Loucy (cell line): ENCODE measurements at regions not wholly inside any gene's neighbourhood (a gene's known extent, or its start where the extent isn't known, plus 50 kb on each side); places are given as distances from the start of the nearest gene placed in this dataset.
"Not testable (repeated sequence)": the region's sequence is repeated elsewhere in the genome, so short reads cannot be mapped to it uniquely, and the experiment has no call there.

Experiments used
- H2AFZ ChIP-seq: fragments of 200-600 bp; sonication (generic); 2 replicates; pipeline ENCODE4 v1.6.0; 2016; ENCODE audit warnings: antibody characterized with exemption, mild to moderate bottlenecking, low read length, moderate library complexity
- H3F3A ChIP-seq: fragments of 200-600 bp; 2 replicates; pipeline ENCODE4 v1.6.0; 2016; ENCODE audit warnings: antibody characterized with exemption, low read depth, mild to moderate bottlenecking
- H3K27me3 ChIP-seq: fragments of 200-600 bp; sonication (generic); 2 replicates; pipeline ENCODE4 v1.6.1; 2014; ENCODE audit warnings: low read length, mild to moderate bottlenecking; ENCODE audit not compliant: insufficient read depth, poor library complexity, severe bottlenecking
- H3K36me3 ChIP-seq: fragments of 200-600 bp; sonication (generic); 2 replicates; pipeline ENCODE4 v1.6.1; 2016; ENCODE audit warnings: low read length; ENCODE audit not compliant: insufficient read depth
- H3K4me1 ChIP-seq: fragments of 200-600 bp; sonication (generic); 2 replicates; pipeline ENCODE4 v1.5.1; 2014; ENCODE audit warnings: low read length, mild to moderate bottlenecking; ENCODE audit not compliant: insufficient read depth, poor library complexity, severe bottlenecking
- H3K4me2 ChIP-seq: fragments of 200-600 bp; sonication (generic); 2 replicates; pipeline ENCODE4 v1.6.0; 2014; ENCODE audit warnings: antibody characterized with exemption, low read length, low read depth, mild to moderate bottlenecking; ENCODE audit not compliant: poor library complexity, severe bottlenecking
- H3K4me3 ChIP-seq: fragments of 200-600 bp; sonication (generic); 2 replicates; pipeline ENCODE4 v1.5.1; 2014; ENCODE audit warnings: low read length, mild to moderate bottlenecking, mixed read lengths; ENCODE audit not compliant: poor library complexity, severe bottlenecking
- H3K79me2 ChIP-seq: fragments of 200-600 bp; sonication (generic); 2 replicates; pipeline ENCODE4 v1.6.1; 2014; ENCODE audit warnings: low read length; ENCODE audit not compliant: insufficient read depth
- H3K9ac ChIP-seq: fragments of 200-600 bp; sonication (generic); 2 replicates; pipeline ENCODE4 v1.6.0; 2014; ENCODE audit warnings: mild to moderate bottlenecking, low read depth, low read length, moderate library complexity; ENCODE audit not compliant: poor library complexity, severe bottlenecking
- H3K9me2 ChIP-seq: fragments of 200-600 bp; sonication (generic); replicated peaks from 2 replicates; pipeline ENCODE4 v1.6.1; 2016; ENCODE audit warnings: low read depth, low read length, mixed read lengths
- H3K9me3 ChIP-seq: fragments of 200-600 bp; sonication (generic); 2 replicates; pipeline ENCODE4 v1.6.1; 2014; ENCODE audit warnings: mild to moderate bottlenecking, antibody characterized with exemption, low read length, low read depth; ENCODE audit not compliant: insufficient read depth
- H4K20me1 ChIP-seq: fragments of 200-600 bp; sonication (generic); 2 replicates; pipeline ENCODE4 v1.6.0; 2014; ENCODE audit warnings: antibody characterized with exemption, low read length, mild to moderate bottlenecking; ENCODE audit not compliant: insufficient read depth, poor library complexity, severe bottlenecking
- CTCF ChIP-seq: fragments of 200-600 bp; sonication (generic); conservative IDR thresholded peaks from 2 replicates; pipeline ENCODE4 v1.5.1; 2014; ENCODE audit warnings: mild to moderate bottlenecking, antibody characterized with exemption, low read length
- EZH2phosphoT487 ChIP-seq: fragments of 200-600 bp; IDR thresholded peaks from 2 replicates; pipeline ENCODE4 v1.6.1; 2018; ENCODE audit warnings: antibody characterized with exemption, mild to moderate bottlenecking, moderate library complexity, borderline replicate concordance

- no peaks in the 10 kb centered on the region for H3K9me3 ChIP-seq
- H3K9ac ChIP-seq: no peak overlapping the region
- H3F3A ChIP-seq: no peaks in the 10 kb centered on the region
- H3K27me3 ChIP-seq: no peaks in the 10 kb centered on the region
- H3K9me2 ChIP-seq: no peaks in the 10 kb centered on the region
- H3K4me3 ChIP-seq: no peak overlapping the region
- H3K79me2 ChIP-seq: no peaks in the 10 kb centered on the region
- no peak overlapping the region for H2AFZ ChIP-seq
- no peak overlapping the region for H3K4me2 ChIP-seq
- H3K4me1 ChIP-seq: no peaks in the 10 kb centered on the region
- no peaks in the 10 kb centered on the region for H3K36me3 ChIP-seq
- TF ChIP-seq EZH2phosphoT487 (no peak), CTCF (no peak)
- H4K20me1 ChIP-seq: no peaks in the 10 kb centered on the region
Observed at GRCh38 chr3:145313751-145314150, 847.2 kb downstream of the PLOD2 start.

GRCh38 chr3:145316253-145316652 lies 844.7 kb downstream of the PLOD2 start:
- not testable (repeated sequence) for H3K4me3 ChIP-seq, H3K4me1 ChIP-seq, H3K9me2 ChIP-seq, H3K9me3 ChIP-seq, H3K79me2 ChIP-seq, H3K27me3 ChIP-seq, H4K20me1 ChIP-seq, H3F3A ChIP-seq, H2AFZ ChIP-seq, H3K36me3 ChIP-seq, H3K4me2 ChIP-seq, H3K9ac ChIP-seq

GRCh38 chr3:145326666-145327065 lies 834.3 kb downstream of the PLOD2 start:
- Histone ChIP-seq H2AFZ (no peak overlapping the region), H3K9me3 (no peaks in the 10 kb centered on the region), H3K4me1 (no peaks in the 10 kb centered on the region), H3F3A (no peaks in the 10 kb centered on the region), H3K27me3 (no peaks in the 10 kb centered on the region), H3K9me2 (no peaks in the 10 kb centered on the region), H3K4me3 (no peak overlapping the region), H4K20me1 (no peaks in the 10 kb centered on the region), H3K4me2 (no peak overlapping the region), H3K79me2 (no peaks in the 10 kb centered on the region), H3K36me3 (no peaks in the 10 kb centered on the region), H3K9ac (no peak overlapping the region)
- TF ChIP-seq CTCF: no peak
- no peak for TF ChIP-seq EZH2phosphoT487

- H3K79me2 ChIP-seq, H3K9me3 ChIP-seq, H3K36me3 ChIP-seq, H3K27me3 ChIP-seq, H4K20me1 ChIP-seq, H3K4me3 ChIP-seq, H3K9ac ChIP-seq, H3K4me2 ChIP-seq, H2AFZ ChIP-seq, H3K4me1 ChIP-seq, H3F3A ChIP-seq, H3K9me2 ChIP-seq: not testable (repeated sequence)
Observed at GRCh38 chr3:145333427-145333826, 827.6 kb downstream of the PLOD2 start.
